ENCODE measurements at regions not wholly inside any gene's neighbourhood (a gene's known extent, or its start where the extent isn't known, plus 50 kb on each side); places are given as distances from the start of the nearest gene placed in this dataset.

DNA sequence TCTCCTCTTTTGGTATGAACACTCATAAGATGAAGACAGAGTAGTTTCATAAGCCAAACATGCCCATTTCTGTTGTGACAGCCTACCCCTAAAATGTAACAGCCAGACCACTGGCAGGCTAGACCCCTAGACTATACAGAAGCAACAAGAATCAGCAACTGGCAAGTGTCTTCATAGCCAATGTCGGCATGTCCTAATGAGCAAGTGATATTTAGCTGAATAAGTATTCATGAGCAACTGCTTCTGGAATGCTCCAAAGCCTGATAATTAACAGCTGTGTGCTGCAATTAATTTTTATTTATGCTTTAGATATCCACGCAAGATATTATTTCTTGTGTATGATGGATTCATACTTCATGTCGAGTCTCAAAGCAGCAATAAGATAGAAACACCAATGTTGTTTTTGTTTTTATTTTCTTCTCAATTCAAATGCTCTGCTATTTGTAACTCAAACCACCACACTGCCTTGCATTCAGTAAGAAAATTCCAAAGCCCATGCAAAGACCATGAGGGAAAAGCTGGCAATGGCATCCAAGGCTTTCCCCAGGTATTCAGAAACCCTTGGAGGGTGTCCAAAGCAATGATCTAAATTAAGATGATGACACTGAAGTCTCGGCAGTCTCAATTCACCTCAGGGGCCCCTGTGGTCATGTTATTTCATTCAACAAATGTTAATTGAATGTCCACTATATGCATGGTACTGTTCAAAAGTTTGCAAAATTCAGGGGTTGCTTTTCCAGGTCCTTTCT lies 167.7 kb upstream of the NECTIN3 start:
- Histone ChIP-seq H3K27me3 (peaks cover 0 to 4% of the 10 kb centered on the region in 2 donors), H3K4me1 (no peaks in the 10 kb centered on the region), H3K4me3 (no peak overlapping the region), H3K27ac (no peak overlapping the region), H3K36me3 (no peaks in the 10 kb centered on the region), H3K9me3 (no peaks in the 10 kb centered on the region)
- intact Hi-C loops (cut with DNase I; ENCODE audit: low total_unique reads): no loop called here
- no peak for DNase-seq
- no peak for TF ChIP-seq POLR2A (IDR thresholded peaks at IDR 0.05)
- TF ChIP-seq, protein P1, sequence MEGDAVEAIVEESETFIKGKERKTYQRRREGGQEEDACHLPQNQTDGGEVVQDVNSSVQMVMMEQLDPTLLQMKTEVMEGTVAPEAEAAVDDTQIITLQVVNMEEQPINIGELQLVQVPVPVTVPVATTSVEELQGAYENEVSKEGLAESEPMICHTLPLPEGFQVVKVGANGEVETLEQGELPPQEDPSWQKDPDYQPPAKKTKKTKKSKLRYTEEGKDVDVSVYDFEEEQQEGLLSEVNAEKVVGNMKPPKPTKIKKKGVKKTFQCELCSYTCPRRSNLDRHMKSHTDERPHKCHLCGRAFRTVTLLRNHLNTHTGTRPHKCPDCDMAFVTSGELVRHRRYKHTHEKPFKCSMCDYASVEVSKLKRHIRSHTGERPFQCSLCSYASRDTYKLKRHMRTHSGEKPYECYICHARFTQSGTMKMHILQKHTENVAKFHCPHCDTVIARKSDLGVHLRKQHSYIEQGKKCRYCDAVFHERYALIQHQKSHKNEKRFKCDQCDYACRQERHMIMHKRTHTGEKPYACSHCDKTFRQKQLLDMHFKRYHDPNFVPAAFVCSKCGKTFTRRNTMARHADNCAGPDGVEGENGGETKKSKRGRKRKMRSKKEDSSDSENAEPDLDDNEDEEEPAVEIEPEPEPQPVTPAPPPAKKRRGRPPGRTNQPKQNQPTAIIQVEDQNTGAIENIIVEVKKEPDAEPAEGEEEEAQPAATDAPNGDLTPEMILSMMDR (IDR thresholded peaks at IDR 0.05): no peak

- no peaks in the 10 kb centered on the region for H3K9me3 ChIP-seq
- DNase-seq: no peak
- no peak overlapping the region for H3K4me3 ChIP-seq
- TF ChIP-seq, protein P1 (IDR thresholded peaks at IDR 0.05): no peak
- TF ChIP-seq POLR2A (IDR thresholded peaks at IDR 0.05): no peak
- intact Hi-C loops (cut with DNase I; ENCODE audit: low total_unique reads): no loop called here
- H3K4me1 ChIP-seq: no peaks in the 10 kb centered on the region
- H3K27me3 ChIP-seq: peaks cover 0 to 4% of the 10 kb centered on the region in 2 donors
- no peak overlapping the region for H3K27ac ChIP-seq
- H3K36me3 ChIP-seq: no peaks in the 10 kb centered on the region
Observed at GRCh38 chr3:110904520-110904890, 167.1 kb upstream of the NECTIN3 start.

GRCh38 chr3:110905121-110905520 lies 166.5 kb upstream of the NECTIN3 start:
- Histone ChIP-seq H3K4me1 (no peaks in the 10 kb centered on the region), H3K9me3 (no peaks in the 10 kb centered on the region), H3K27ac (no peak overlapping the region), H3K4me3 (no peak overlapping the region), H3K27me3 (peaks cover 0 to 4% of the 10 kb centered on the region in 2 donors), H3K36me3 (no peaks in the 10 kb centered on the region)
- no peak for TF ChIP-seq POLR2A (IDR thresholded peaks at IDR 0.05)
- TF ChIP-seq, protein P1 (IDR thresholded peaks at IDR 0.05): no peak
- intact Hi-C loops (cut with DNase I; ENCODE audit: low total_unique reads): no loop called here
- DNase-seq: no peak

GRCh38 chr3:110909839-110910238 lies 161.8 kb upstream of the NECTIN3 start:
- H3K27me3 ChIP-seq: peaks cover 0 to 4% of the 10 kb centered on the region in 2 donors
- no peak for DNase-seq
- H3K4me1 ChIP-seq: no peaks in the 10 kb centered on the region
- intact Hi-C loops (cut with DNase I; ENCODE audit: low total_unique reads): no loop called here
- no peaks in the 10 kb centered on the region for H3K36me3 ChIP-seq
- H3K27ac ChIP-seq: no peak overlapping the region
- no peak for TF ChIP-seq POLR2A (IDR thresholded peaks at IDR 0.05)
- TF ChIP-seq, protein P1 (IDR thresholded peaks at IDR 0.05): no peak
- no peak overlapping the region for H3K4me3 ChIP-seq
- H3K9me3 ChIP-seq: no peaks in the 10 kb centered on the region

- no peak for DNase-seq
- TF ChIP-seq POLR2A (IDR thresholded peaks at IDR 0.05): no peak
- TF ChIP-seq, protein P1 (IDR thresholded peaks at IDR 0.05): no peak
Observed at GRCh38 chr3:110910346-110910955, 161.2 kb upstream of the NECTIN3 start.

More at GRCh38 chr3:110910346-110910955, 161.2 kb upstream of the NECTIN3 start:
- H3K4me1 ChIP-seq: no peaks in the 10 kb centered on the region
- H3K27ac ChIP-seq: no peak overlapping the region
- H3K27me3 ChIP-seq: peaks cover 0 to 4% of the 10 kb centered on the region in 2 donors
- intact Hi-C loops (cut with DNase I; ENCODE audit: low total_unique reads): no loop called here
- H3K4me3 ChIP-seq: no peak overlapping the region
- no peaks in the 10 kb centered on the region for H3K36me3 ChIP-seq
- no peaks in the 10 kb centered on the region for H3K9me3 ChIP-seq

Measured in uterus (tissue), 3 donors.